Breast epithelium (tissue), 3 donors: ENCODE measurements at regions not wholly inside any gene's neighbourhood (a gene's known extent, or its start where the extent isn't known, plus 50 kb on each side); places are given as distances from the start of the nearest gene placed in this dataset.

Experiments used
- POLR2A ChIP-seq: fragments of 450-650 bp; IDR thresholded peaks from one replicate; pipeline ENCODE4 v1.6.1; 2016; ENCODE audit warnings: antibody characterized with exemption, mild to moderate bottlenecking, moderate library complexity
- POLR2AphosphoS5 ChIP-seq, 3 donors: sonication (generic); formaldehyde crosslinking; IDR thresholded peaks; one replicate each; pipeline ENCODE4 v1.6.1; 2017; ENCODE audit warnings: antibody characterized with exemption in 3 of 3
- TF ChIP-seq, protein P1 (sequence below), 3 donors: fragments of 450-650 bp; IDR thresholded peaks; one replicate each; pipeline ENCODE4 v1.5.1; 2016 to 2017; ENCODE audit warnings: antibody characterized with exemption in 3 of 3, mild to moderate bottlenecking in 3 of 3, moderate library complexity in 3 of 3

DNA sequence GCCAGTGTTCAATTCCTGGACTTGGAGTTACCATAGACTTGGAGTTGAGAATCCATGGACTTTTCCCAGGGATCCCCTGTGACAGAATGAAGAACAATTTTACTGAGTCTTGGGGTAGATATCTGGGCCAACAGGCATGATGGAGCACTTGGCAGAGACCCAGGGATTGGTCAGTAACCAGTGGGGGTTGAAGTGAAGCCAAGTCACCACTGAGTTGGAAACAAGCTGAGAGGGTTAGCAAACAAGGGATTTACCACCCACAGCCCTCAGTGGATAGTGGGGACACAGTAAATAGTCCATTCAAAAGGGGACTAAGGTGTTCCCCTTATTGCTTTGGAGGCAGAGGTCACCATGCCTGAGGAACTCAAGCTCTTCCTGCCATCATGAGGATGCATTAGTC, 281.7 kb downstream of the PPP1R2C start:
- TF ChIP-seq, protein P1, sequence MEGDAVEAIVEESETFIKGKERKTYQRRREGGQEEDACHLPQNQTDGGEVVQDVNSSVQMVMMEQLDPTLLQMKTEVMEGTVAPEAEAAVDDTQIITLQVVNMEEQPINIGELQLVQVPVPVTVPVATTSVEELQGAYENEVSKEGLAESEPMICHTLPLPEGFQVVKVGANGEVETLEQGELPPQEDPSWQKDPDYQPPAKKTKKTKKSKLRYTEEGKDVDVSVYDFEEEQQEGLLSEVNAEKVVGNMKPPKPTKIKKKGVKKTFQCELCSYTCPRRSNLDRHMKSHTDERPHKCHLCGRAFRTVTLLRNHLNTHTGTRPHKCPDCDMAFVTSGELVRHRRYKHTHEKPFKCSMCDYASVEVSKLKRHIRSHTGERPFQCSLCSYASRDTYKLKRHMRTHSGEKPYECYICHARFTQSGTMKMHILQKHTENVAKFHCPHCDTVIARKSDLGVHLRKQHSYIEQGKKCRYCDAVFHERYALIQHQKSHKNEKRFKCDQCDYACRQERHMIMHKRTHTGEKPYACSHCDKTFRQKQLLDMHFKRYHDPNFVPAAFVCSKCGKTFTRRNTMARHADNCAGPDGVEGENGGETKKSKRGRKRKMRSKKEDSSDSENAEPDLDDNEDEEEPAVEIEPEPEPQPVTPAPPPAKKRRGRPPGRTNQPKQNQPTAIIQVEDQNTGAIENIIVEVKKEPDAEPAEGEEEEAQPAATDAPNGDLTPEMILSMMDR (IDR thresholded peaks at IDR 0.05) = no peak
- TF ChIP-seq POLR2A (no peak), POLR2AphosphoS5 (IDR thresholded peaks at IDR 0.05) (no peak)
